ENCODE measurements at regions not wholly inside any gene's neighbourhood (a gene's known extent, or its start where the extent isn't known, plus 50 kb on each side); places are given as distances from the start of the nearest gene placed in this dataset.

DNA sequence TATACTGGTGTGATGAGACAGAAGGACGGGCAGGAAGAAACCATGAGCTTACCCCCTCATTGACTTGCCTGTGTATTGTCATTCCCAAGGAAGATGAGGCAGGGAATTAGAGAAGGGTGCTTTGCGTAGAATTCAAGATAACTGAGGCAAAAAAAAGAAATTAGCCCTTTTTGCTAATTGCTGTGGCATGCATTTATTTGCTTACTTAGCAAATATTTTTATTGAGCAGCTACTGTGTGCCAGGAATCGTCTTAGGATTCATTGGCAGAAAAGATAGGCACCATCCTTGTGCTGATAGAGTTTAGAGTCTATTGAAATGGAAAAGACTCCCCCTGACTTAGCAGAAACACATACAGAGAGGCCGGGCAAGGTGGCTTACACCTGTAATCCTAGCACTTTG lies 541.9 kb downstream of the TMEM114 start:
- no peaks in the 10 kb centered on the region for H3K4me1 ChIP-seq (ENCODE audit: control insufficient read depth in 2 of 2, insufficient read depth in 2 of 2, low read length in 2 of 2)
- peaks cover 0 to 9% (median 0%) of the 10 kb centered on the region in 3 donors for H3K9me3 ChIP-seq (ENCODE audit: control extremely low read depth in 1 of 3, control insufficient read depth in 2 of 3, insufficient read depth in 1 of 3, low read length in 2 of 3)
- intact Hi-C loops (cut with micrococcal nuclease), result no loop called here
- no peak overlapping the region for H3K27ac ChIP-seq (ENCODE audit: low read length in 2 of 2)
- H3K4me3 ChIP-seq (ENCODE audit: control extremely low read depth in 1 of 5, extremely low read depth in 1 of 5, insufficient read depth in 1 of 5, low read depth in 2 of 5, low read length in 4 of 5), result no peak overlapping the region
- 100% methylated on average over 1 of the region's 4 CpGs for WGBS (ENCODE audit: insufficient coverage)
- ChIA-PET POLR2A (no interaction called here), CTCF (no interaction called here)
- Mint-ChIP-seq H3K4me1 (no peaks in the 10 kb centered on the region), H3K9me3 (ENCODE audit: insufficient read depth) (peaks cover 3% of the 10 kb centered on the region), H3K4me3 (no peak overlapping the region), H3K27me3 (no peaks in the 10 kb centered on the region), H3K27ac (no peak overlapping the region)
- H4K20me1 ChIP-seq (ENCODE audit: control insufficient read depth, insufficient read depth, low read length, poor library complexity, severe bottlenecking), result no peaks in the 10 kb centered on the region
- no peak for TF ChIP-seq EZH2 (IDR thresholded peaks at IDR 0.05; ENCODE audit: borderline replicate concordance, insufficient read depth, low read depth, low read length, poor library complexity, severe bottlenecking)
- TF ChIP-seq, protein P1, sequence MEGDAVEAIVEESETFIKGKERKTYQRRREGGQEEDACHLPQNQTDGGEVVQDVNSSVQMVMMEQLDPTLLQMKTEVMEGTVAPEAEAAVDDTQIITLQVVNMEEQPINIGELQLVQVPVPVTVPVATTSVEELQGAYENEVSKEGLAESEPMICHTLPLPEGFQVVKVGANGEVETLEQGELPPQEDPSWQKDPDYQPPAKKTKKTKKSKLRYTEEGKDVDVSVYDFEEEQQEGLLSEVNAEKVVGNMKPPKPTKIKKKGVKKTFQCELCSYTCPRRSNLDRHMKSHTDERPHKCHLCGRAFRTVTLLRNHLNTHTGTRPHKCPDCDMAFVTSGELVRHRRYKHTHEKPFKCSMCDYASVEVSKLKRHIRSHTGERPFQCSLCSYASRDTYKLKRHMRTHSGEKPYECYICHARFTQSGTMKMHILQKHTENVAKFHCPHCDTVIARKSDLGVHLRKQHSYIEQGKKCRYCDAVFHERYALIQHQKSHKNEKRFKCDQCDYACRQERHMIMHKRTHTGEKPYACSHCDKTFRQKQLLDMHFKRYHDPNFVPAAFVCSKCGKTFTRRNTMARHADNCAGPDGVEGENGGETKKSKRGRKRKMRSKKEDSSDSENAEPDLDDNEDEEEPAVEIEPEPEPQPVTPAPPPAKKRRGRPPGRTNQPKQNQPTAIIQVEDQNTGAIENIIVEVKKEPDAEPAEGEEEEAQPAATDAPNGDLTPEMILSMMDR (IDR thresholded peaks at IDR 0.05), result no peak
- DNase-seq, result no peak
- no peak for ATAC-seq (ENCODE audit: low read depth)
- H3K27me3 ChIP-seq (replicated peaks in 1 of 4; ENCODE audit: control extremely low read depth in 1 of 4, control insufficient read depth in 3 of 4, insufficient read depth in 4 of 4, low read length in 3 of 4), result no peaks in the 10 kb centered on the region
- no peak overlapping the region for H3K4me2 ChIP-seq (replicated peaks; ENCODE audit: low read depth, low read length, poor library complexity, severe bottlenecking)
- no peak overlapping the region for H3K9ac ChIP-seq (ENCODE audit: low read length)
- no peaks in the 10 kb centered on the region for H3K79me2 ChIP-seq (ENCODE audit: control insufficient read depth, insufficient read depth, low read length)
- H2AFZ ChIP-seq (ENCODE audit: insufficient read depth, low read depth, low read length, poor library complexity, severe bottlenecking), result no peak overlapping the region
- no peaks in the 10 kb centered on the region for H3K36me3 ChIP-seq (replicated peaks in 1 of 2; ENCODE audit: control extremely low read depth in 1 of 2, control insufficient read depth in 1 of 2, extremely low read depth in 1 of 2, insufficient read depth in 2 of 2, low read length in 1 of 2)

DNA sequence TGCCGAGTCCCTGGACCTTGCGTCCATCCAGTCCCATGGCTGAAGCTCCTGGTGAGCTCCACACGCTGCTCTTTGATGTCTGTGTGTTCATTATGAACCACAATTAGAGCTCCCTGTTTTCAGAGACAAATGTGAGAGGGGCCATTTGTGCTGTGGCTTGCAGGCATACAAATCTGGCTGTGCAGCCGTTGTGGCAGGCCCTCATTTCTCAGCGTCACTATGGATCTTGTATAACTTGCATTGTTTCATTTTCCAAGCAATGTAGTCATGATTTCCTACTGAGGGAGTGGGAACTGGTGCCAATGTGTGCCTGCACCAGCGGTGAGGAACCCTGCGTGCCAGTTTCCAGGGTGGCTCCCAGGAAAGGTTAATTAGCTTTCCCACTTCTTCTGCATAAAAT lies 542.6 kb downstream of the TMEM114 start:
- POLR2A ChIA-PET, result no interaction called here
- Histone ChIP-seq H4K20me1 (ENCODE audit: control insufficient read depth, insufficient read depth, low read length, poor library complexity, severe bottlenecking) (no peaks in the 10 kb centered on the region), H3K79me2 (ENCODE audit: control insufficient read depth, insufficient read depth, low read length) (no peaks in the 10 kb centered on the region), H3K36me3 (replicated peaks in 1 of 2; ENCODE audit: control extremely low read depth in 1 of 2, control insufficient read depth in 1 of 2, extremely low read depth in 1 of 2, insufficient read depth in 2 of 2, low read length in 1 of 2) (no peaks in the 10 kb centered on the region), H2AFZ (ENCODE audit: insufficient read depth, low read depth, low read length, poor library complexity, severe bottlenecking) (no peak overlapping the region), H3K27me3 (replicated peaks in 1 of 4; ENCODE audit: control extremely low read depth in 1 of 4, control insufficient read depth in 3 of 4, insufficient read depth in 4 of 4, low read length in 3 of 4) (no peaks in the 10 kb centered on the region), H3K4me1 (ENCODE audit: control insufficient read depth in 2 of 2, insufficient read depth in 2 of 2, low read length in 2 of 2) (no peaks in the 10 kb centered on the region), H3K27ac (ENCODE audit: low read length in 2 of 2) (no peak overlapping the region), H3K4me3 (ENCODE audit: control extremely low read depth in 1 of 5, extremely low read depth in 1 of 5, insufficient read depth in 1 of 5, low read depth in 2 of 5, low read length in 4 of 5) (no peak overlapping the region), H3K9me3 (ENCODE audit: control extremely low read depth in 1 of 3, control insufficient read depth in 2 of 3, insufficient read depth in 1 of 3, low read length in 2 of 3) (peaks cover 0 to 9% (median 0%) of the 10 kb centered on the region in 3 donors), H3K4me2 (replicated peaks; ENCODE audit: low read depth, low read length, poor library complexity, severe bottlenecking) (no peak overlapping the region), H3K9ac (ENCODE audit: low read length) (no peak overlapping the region)
- 94% methylated on average over 5 of the region's 7 CpGs for WGBS (ENCODE audit: insufficient coverage)
- Mint-ChIP-seq H3K4me1 (no peaks in the 10 kb centered on the region), H3K27ac (no peak overlapping the region), H3K9me3 (ENCODE audit: insufficient read depth) (peaks cover 3% of the 10 kb centered on the region), H3K4me3 (no peak overlapping the region), H3K27me3 (no peaks in the 10 kb centered on the region)
- CTCF ChIA-PET, result no interaction called here
- DNase-seq, result no peak
- no peak for ATAC-seq (ENCODE audit: low read depth)
- intact Hi-C loops (cut with micrococcal nuclease), result no loop called here
- TF ChIP-seq, protein P1 (IDR thresholded peaks at IDR 0.05), result no peak
- no peak for TF ChIP-seq EZH2 (IDR thresholded peaks at IDR 0.05; ENCODE audit: borderline replicate concordance, insufficient read depth, low read depth, low read length, poor library complexity, severe bottlenecking)
